ENCODE measurements at regions not wholly inside any gene's neighbourhood (a gene's known extent, or its start where the extent isn't known, plus 50 kb on each side); places are given as distances from the start of the nearest gene placed in this dataset.

GRCh38 chr22:35482311-35482710 is 58.3 kb upstream of the RASD2 start:
- Histone ChIP-seq H2AFZ (ENCODE audit: low read depth) (no peak overlapping the region), H3K4me1 (ENCODE audit: control insufficient read depth in 1 of 2, insufficient read depth in 2 of 2, low read depth in 1 of 2, low read length in 1 of 2) (peaks cover 22 to 32% of the 10 kb centered on the region in 2 experiments; a peak in 3 of 4 replicates), H3K36me3 (replicated peaks in 1 of 2; ENCODE audit: control insufficient read depth in 1 of 2, insufficient read depth in 2 of 2, low read length in 1 of 2) (no peaks in the 10 kb centered on the region), H3K4me2 (no peak overlapping the region), H3K27ac (ENCODE audit: low read depth in 2 of 2, low read length in 1 of 2) (no peak overlapping the region), H3K79me2 (ENCODE audit: insufficient read depth) (no peaks in the 10 kb centered on the region), H3K4me3 (ENCODE audit: low read depth in 2 of 2, low read length in 1 of 2) (no peak overlapping the region), H3K9ac (no peak overlapping the region), H3F3A (replicated peaks; ENCODE audit: insufficient read depth) (peaks cover 7% of the 10 kb centered on the region), H3K27me3 (ENCODE audit: insufficient read depth) (no peaks in the 10 kb centered on the region), H3K9me3 (no peaks in the 10 kb centered on the region), H4K20me1 (ENCODE audit: insufficient read depth) (no peaks in the 10 kb centered on the region), H3K9me2 (no peaks in the 10 kb centered on the region)
- DNase-seq, result no peak
- ChIA-PET CTCF (interaction anchor here (0.8 to 0.9 kb wide), 2 partner anchors 30 to 41 kb away, joined by 3 to 5 read pairs; no protein-coding TSS in a partner anchor), POLR2A (no interaction called here)
- WGBS (ENCODE audit: low lambda C conversion rate), result 100% methylated on average over 5 of the region's 5 CpGs
- no peak for TF ChIP-seq USF1 (IDR thresholded peaks at IDR 0.05; ENCODE audit: borderline replicate concordance, low read depth)
- TF ChIP-seq TEAD4 (IDR thresholded peaks at IDR 0.05; ENCODE audit: borderline replicate concordance, insufficient read depth), result no peak
- TF ChIP-seq, protein P1, sequence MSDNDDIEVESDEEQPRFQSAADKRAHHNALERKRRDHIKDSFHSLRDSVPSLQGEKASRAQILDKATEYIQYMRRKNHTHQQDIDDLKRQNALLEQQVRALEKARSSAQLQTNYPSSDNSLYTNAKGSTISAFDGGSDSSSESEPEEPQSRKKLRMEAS (IDR thresholded peaks at IDR 0.05; ENCODE audit: low read depth), result no peak
- no peak for TF ChIP-seq CHD2 (IDR thresholded peaks at IDR 0.05; ENCODE audit: low read length, partially characterized antibody)
- TF ChIP-seq, protein P2, sequence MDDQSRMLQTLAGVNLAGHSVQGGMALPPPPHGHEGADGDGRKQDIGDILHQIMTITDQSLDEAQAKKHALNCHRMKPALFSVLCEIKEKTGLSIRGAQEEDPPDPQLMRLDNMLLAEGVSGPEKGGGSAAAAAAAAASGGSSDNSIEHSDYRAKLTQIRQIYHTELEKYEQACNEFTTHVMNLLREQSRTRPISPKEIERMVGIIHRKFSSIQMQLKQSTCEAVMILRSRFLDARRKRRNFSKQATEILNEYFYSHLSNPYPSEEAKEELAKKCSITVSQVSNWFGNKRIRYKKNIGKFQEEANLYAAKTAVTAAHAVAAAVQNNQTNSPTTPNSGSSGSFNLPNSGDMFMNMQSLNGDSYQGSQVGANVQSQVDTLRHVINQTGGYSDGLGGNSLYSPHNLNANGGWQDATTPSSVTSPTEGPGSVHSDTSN (IDR thresholded peaks at IDR 0.05), result no peak
- TF ChIP-seq MEF2A (IDR thresholded peaks at IDR 0.05; ENCODE audit: borderline replicate concordance, low read depth), result no peak
- no peak for TF ChIP-seq GATA2 (CRISPR knock-in tag; IDR thresholded peaks at IDR 0.05)
- no peak for TF ChIP-seq TCF12 (IDR thresholded peaks at IDR 0.05)
- no peak for TF ChIP-seq REST (IDR thresholded peaks at IDR 0.05; ENCODE audit: low read depth, low read length)
- TF ChIP-seq RCOR1 (IDR thresholded peaks at IDR 0.05; ENCODE audit: low read length), result no peak
- TF ChIP-seq ZBTB33 (IDR thresholded peaks at IDR 0.05; ENCODE audit: borderline replicate concordance, low read depth), result no peak
- TF ChIP-seq YY1 (IDR thresholded peaks at IDR 0.05; ENCODE audit: low read depth), result no peak
- no peak for TF ChIP-seq TAF1 (IDR thresholded peaks at IDR 0.05; ENCODE audit: borderline replicate concordance, low read depth, low read length)
- TF ChIP-seq NRF1 (IDR thresholded peaks at IDR 0.05; ENCODE audit: low read depth, low read length), result no peak
- TF ChIP-seq MXI1 (IDR thresholded peaks at IDR 0.05; ENCODE audit: low read depth, low read length), result no peak
- TF ChIP-seq RAD21 (IDR thresholded peaks at IDR 0.05; ENCODE audit: low read length), result no peak
- TF ChIP-seq IRF3 (IDR thresholded peaks at IDR 0.05; ENCODE audit: low read depth, low read length), result no peak

Measured in SK-N-SH (cell line).